HEK293 (cell line): ENCODE measurements at regions not wholly inside any gene's neighbourhood (a gene's known extent, or its start where the extent isn't known, plus 50 kb on each side); places are given as distances from the start of the nearest gene placed in this dataset.

Experiments used
- CTCF ChIA-PET: fragments of 350-600 bp; formaldehyde crosslinking; extraction: SDS; loops from one replicate; lab custom pipeline; 2021; ENCODE audit warnings: antibody characterized with exemption; lab: Yijun Ruan, JAX
- POLR2A ChIA-PET: fragments of 300-600 bp; formaldehyde crosslinking; extraction: SDS; loops from one replicate; lab custom pipeline; 2020; ENCODE audit warnings: antibody characterized with exemption, inconsistent platforms; lab: Yijun Ruan, JAX
- H3K27ac ChIP-seq: fragments of 200-500 bp; sonication (Bioruptor generic); 2 replicates; pipeline ENCODE4 v1.5.1; 2014; ENCODE audit warnings: low read depth, low read length, control low read depth, inconsistent platforms; ENCODE audit errors: extremely low read depth
- H3K36me3 ChIP-seq, 2 experiments: fragments of 200-500 bp in 1 of 2; sonication (Bioruptor generic) in 1 of 2; 1 replicate in 1 of 2; 2 replicates in 1 of 2; pipeline ENCODE4 v1.5.1; 2014 to 2017; ENCODE audit warnings: inconsistent platforms in 2 of 2, low read length in 2 of 2; ENCODE audit not compliant: control insufficient read depth in 2 of 2, insufficient read depth in 1 of 2
- H3K4me1 ChIP-seq: fragments of 200-500 bp; sonication (Bioruptor generic); 2 replicates; pipeline ENCODE4 v1.5.1; 2014; ENCODE audit warnings: mild to moderate bottlenecking, low read length, inconsistent platforms; ENCODE audit not compliant: control insufficient read depth, insufficient read depth
- H3K4me3 ChIP-seq: 2 replicates; pipeline ENCODE4 v1.5.1; 2011; ENCODE audit warnings: low read depth, mild to moderate bottlenecking, control low read depth, low read length, moderate library complexity
- H3K9me3 ChIP-seq: fragments of 200-500 bp; sonication (Bioruptor generic); 2 replicates; pipeline ENCODE4 v1.5.1; 2014; ENCODE audit warnings: low read depth, low read length, inconsistent platforms; ENCODE audit not compliant: control insufficient read depth, insufficient read depth
- BCL11B ChIP-seq: fragments of 450-650 bp; formaldehyde crosslinking; IDR thresholded peaks from 2 replicates; pipeline ENCODE4 v1.5.1; 2016; ENCODE audit warnings: low read depth, missing biosample characterization, missing genetic modification characterization
- GLI4 ChIP-seq: fragments of 450-650 bp; formaldehyde crosslinking; IDR thresholded peaks from 2 replicates; pipeline ENCODE4 v1.5.1; 2016; ENCODE audit warnings: missing biosample characterization, missing genetic modification characterization
- GLIS2 ChIP-seq: fragments of 450-650 bp; formaldehyde crosslinking; IDR thresholded peaks from 2 replicates; pipeline ENCODE4 v1.5.1; 2016; ENCODE audit warnings: missing biosample characterization, missing genetic modification characterization
- SP3 ChIP-seq: fragments of 450-650 bp; formaldehyde crosslinking; IDR thresholded peaks from 2 replicates; pipeline ENCODE4 v1.5.1; 2016; ENCODE audit warnings: missing biosample characterization, missing genetic modification characterization
- ZBTB21 ChIP-seq: fragments of 450-650 bp; formaldehyde crosslinking; IDR thresholded peaks from 2 replicates; pipeline ENCODE4 v1.5.1; 2017; ENCODE audit warnings: missing biosample characterization, missing genetic modification characterization
- ZFP3 ChIP-seq: fragments of 450-650 bp; formaldehyde crosslinking; IDR thresholded peaks from 2 replicates; pipeline ENCODE4 v1.5.1; 2016; ENCODE audit warnings: low read depth, missing biosample characterization, missing genetic modification characterization
- ZNF112 ChIP-seq: fragments of 450-650 bp; formaldehyde crosslinking; IDR thresholded peaks from 2 replicates; pipeline ENCODE4 v1.5.0; 2017; ENCODE audit warnings: missing biosample characterization, missing genetic modification characterization
- ZNF146 ChIP-seq: fragments of 450-650 bp; formaldehyde crosslinking; IDR thresholded peaks from 2 replicates; pipeline ENCODE4 v1.5.1; 2016; ENCODE audit warnings: missing biosample characterization, missing genetic modification characterization
- ZNF174 ChIP-seq: fragments of 450-650 bp; formaldehyde crosslinking; IDR thresholded peaks from 2 replicates; pipeline ENCODE4 v1.5.0; 2017; ENCODE audit warnings: missing biosample characterization, mild to moderate bottlenecking, missing genetic modification characterization
- ZNF335 ChIP-seq: fragments of 450-650 bp; formaldehyde crosslinking; conservative IDR thresholded peaks from 2 replicates; pipeline ENCODE4 v1.5.1; 2016; ENCODE audit warnings: missing biosample characterization, missing genetic modification characterization
- ZNF416 ChIP-seq: fragments of 450-650 bp; formaldehyde crosslinking; IDR thresholded peaks from 2 replicates; pipeline ENCODE4 v1.5.1; 2016; ENCODE audit warnings: missing biosample characterization, missing genetic modification characterization
- ZNF510 ChIP-seq: fragments of 450-650 bp; formaldehyde crosslinking; IDR thresholded peaks from 2 replicates; pipeline ENCODE4 v1.5.1; 2018; ENCODE audit warnings: mild to moderate bottlenecking, missing genetic modification characterization, missing biosample characterization; ENCODE audit not compliant: insufficient replicate concordance
- ZNF514 ChIP-seq: fragments of 450-650 bp; formaldehyde crosslinking; IDR thresholded peaks from 2 replicates; pipeline ENCODE4 v1.5.1; 2016; ENCODE audit warnings: missing biosample characterization, missing genetic modification characterization
- ZNF549 ChIP-seq: fragments of 450-650 bp; IDR thresholded peaks from 2 replicates; pipeline ENCODE4 v1.5.1; 2018; ENCODE audit warnings: missing biosample characterization, missing genetic modification characterization, mild to moderate bottlenecking, inconsistent platforms, moderate library complexity
- ZNF585B ChIP-seq: fragments of 450-650 bp; formaldehyde crosslinking; IDR thresholded peaks from 2 replicates; pipeline ENCODE4 v1.5.1; 2016; ENCODE audit warnings: missing biosample characterization, missing genetic modification characterization
- ZNF664 ChIP-seq: fragments of 450-650 bp; formaldehyde crosslinking; IDR thresholded peaks from 2 replicates; pipeline ENCODE4 v1.5.1; 2016; ENCODE audit warnings: missing biosample characterization, missing genetic modification characterization
- ZNF777 ChIP-seq: fragments of 450-650 bp; formaldehyde crosslinking; IDR thresholded peaks from 2 replicates; pipeline ENCODE4 v1.5.1; 2017; ENCODE audit warnings: missing biosample characterization, missing genetic modification characterization, borderline replicate concordance
- ZNF792 ChIP-seq: fragments of 450-650 bp; formaldehyde crosslinking; IDR thresholded peaks from 2 replicates; pipeline ENCODE4 v1.5.1; 2016; ENCODE audit warnings: missing biosample characterization, missing genetic modification characterization
- TF ChIP-seq, protein P1 (sequence below): fragments of 450-650 bp; formaldehyde crosslinking; IDR thresholded peaks from 2 replicates; pipeline ENCODE4 v1.5.1; 2016; ENCODE audit warnings: missing biosample characterization, missing genetic modification characterization, borderline replicate concordance
- TF ChIP-seq, protein P2 (sequence below): fragments of 450-650 bp; formaldehyde crosslinking; IDR thresholded peaks from 2 replicates; pipeline ENCODE4 v1.5.1; 2017; ENCODE audit warnings: missing biosample characterization, missing genetic modification characterization
- TF ChIP-seq, protein P3 (sequence below): fragments of 450-650 bp; formaldehyde crosslinking; IDR thresholded peaks from 2 replicates; pipeline ENCODE4 v1.5.1; 2017; ENCODE audit warnings: missing biosample characterization, missing genetic modification characterization
- TF ChIP-seq, protein P4 (sequence below): fragments of 450-650 bp; formaldehyde crosslinking; IDR thresholded peaks from 2 replicates; pipeline ENCODE4 v1.5.1; 2016; ENCODE audit warnings: missing biosample characterization, missing genetic modification characterization
- TF ChIP-seq, protein P5 (sequence below): fragments of 450-650 bp; IDR thresholded peaks from 2 replicates; pipeline ENCODE4 v1.5.1; 2018; ENCODE audit warnings: missing biosample characterization, missing genetic modification characterization

DNA sequence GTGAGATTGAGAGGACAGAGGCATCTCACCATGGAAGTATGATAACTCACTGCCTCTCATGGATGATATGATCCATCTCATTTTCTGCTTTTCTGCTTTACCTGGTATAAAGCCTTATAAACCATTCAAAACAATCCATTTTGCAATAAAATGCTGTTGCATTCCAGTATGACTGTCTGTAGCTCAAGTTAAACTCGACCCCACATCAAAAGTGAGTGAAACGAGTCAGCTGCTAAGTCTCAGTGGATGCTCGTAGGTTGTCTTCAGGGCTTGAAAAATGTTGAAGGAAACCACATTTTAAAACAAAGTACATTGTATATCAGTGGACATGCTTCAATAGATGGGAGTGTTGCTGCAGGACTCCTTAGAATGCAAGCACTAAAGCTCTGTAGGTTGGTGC, 839.0 kb downstream of the TUSC7 start (continued):
- TF ChIP-seq ZNF777 (tag by site-specific recombination): no peak
- no peak for TF ChIP-seq ZNF514 (tag by site-specific recombination)
- TF ChIP-seq, protein P1, sequence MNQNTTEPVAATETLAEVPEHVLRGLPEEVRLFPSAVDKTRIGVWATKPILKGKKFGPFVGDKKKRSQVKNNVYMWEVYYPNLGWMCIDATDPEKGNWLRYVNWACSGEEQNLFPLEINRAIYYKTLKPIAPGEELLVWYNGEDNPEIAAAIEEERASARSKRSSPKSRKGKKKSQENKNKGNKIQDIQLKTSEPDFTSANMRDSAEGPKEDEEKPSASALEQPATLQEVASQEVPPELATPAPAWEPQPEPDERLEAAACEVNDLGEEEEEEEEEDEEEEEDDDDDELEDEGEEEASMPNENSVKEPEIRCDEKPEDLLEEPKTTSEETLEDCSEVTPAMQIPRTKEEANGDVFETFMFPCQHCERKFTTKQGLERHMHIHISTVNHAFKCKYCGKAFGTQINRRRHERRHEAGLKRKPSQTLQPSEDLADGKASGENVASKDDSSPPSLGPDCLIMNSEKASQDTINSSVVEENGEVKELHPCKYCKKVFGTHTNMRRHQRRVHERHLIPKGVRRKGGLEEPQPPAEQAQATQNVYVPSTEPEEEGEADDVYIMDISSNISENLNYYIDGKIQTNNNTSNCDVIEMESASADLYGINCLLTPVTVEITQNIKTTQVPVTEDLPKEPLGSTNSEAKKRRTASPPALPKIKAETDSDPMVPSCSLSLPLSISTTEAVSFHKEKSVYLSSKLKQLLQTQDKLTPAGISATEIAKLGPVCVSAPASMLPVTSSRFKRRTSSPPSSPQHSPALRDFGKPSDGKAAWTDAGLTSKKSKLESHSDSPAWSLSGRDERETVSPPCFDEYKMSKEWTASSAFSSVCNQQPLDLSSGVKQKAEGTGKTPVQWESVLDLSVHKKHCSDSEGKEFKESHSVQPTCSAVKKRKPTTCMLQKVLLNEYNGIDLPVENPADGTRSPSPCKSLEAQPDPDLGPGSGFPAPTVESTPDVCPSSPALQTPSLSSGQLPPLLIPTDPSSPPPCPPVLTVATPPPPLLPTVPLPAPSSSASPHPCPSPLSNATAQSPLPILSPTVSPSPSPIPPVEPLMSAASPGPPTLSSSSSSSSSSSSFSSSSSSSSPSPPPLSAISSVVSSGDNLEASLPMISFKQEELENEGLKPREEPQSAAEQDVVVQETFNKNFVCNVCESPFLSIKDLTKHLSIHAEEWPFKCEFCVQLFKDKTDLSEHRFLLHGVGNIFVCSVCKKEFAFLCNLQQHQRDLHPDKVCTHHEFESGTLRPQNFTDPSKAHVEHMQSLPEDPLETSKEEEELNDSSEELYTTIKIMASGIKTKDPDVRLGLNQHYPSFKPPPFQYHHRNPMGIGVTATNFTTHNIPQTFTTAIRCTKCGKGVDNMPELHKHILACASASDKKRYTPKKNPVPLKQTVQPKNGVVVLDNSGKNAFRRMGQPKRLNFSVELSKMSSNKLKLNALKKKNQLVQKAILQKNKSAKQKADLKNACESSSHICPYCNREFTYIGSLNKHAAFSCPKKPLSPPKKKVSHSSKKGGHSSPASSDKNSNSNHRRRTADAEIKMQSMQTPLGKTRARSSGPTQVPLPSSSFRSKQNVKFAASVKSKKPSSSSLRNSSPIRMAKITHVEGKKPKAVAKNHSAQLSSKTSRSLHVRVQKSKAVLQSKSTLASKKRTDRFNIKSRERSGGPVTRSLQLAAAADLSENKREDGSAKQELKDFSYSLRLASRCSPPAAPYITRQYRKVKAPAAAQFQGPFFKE (tag by site-specific recombination): no peak
- no peak for TF ChIP-seq BCL11B

DNA sequence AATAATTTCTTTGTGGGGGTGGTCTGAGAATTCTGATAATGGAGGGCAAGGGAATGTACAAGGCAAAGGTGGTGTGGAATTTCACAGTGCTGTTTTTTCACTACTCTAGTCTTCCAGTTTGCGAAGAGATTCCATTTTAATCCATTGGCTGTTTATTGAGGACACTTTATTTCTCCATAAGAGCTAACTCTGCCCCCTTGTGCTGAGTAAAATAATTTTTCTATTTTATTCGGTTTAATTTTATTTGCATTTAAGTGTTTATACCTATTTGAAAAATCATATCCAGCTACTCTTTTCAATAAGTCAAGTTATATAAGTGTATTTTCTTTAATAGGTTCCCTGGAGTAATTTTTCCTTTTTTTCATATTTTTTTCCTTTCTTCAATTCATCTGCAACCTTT, 840.1 kb downstream of the TUSC7 start:
- Histone ChIP-seq H3K4me3 (no peak overlapping the region), H3K27ac (no peak overlapping the region), H3K36me3 (no peaks in the 10 kb centered on the region), H3K9me3 (no peaks in the 10 kb centered on the region), H3K4me1 (peaks cover 8% of the 10 kb centered on the region; the same call in 1 of the 2 replicates)
- ChIA-PET CTCF (interaction anchor here (1.0 to 1.1 kb wide), 2 partner anchors 113 to 779 kb away, joined by 3 read pairs; no protein-coding TSS in a partner anchor), POLR2A (no interaction called here)
- TF ChIP-seq ZNF112 (no peak), ZNF174 (tag by site-specific recombination) (no peak), GLIS2 (tag by site-specific recombination) (no peak), ZNF510 (tag by site-specific recombination) (no peak), ZNF335 (tag by site-specific recombination) (no peak), ZNF549 (tag by site-specific recombination) (no peak), ZNF664 (tag by site-specific recombination) (no peak), SP3 (tag by site-specific recombination) (no peak), ZNF416 (no peak), GLI4 (tag by site-specific recombination) (no peak), ZBTB21 (tag by site-specific recombination) (no peak), ZNF792 (tag by site-specific recombination) (no peak), ZNF585B (no peak), ZNF146 (tag by site-specific recombination) (no peak), ZFP3 (tag by site-specific recombination) (no peak)
- TF ChIP-seq, protein P2, sequence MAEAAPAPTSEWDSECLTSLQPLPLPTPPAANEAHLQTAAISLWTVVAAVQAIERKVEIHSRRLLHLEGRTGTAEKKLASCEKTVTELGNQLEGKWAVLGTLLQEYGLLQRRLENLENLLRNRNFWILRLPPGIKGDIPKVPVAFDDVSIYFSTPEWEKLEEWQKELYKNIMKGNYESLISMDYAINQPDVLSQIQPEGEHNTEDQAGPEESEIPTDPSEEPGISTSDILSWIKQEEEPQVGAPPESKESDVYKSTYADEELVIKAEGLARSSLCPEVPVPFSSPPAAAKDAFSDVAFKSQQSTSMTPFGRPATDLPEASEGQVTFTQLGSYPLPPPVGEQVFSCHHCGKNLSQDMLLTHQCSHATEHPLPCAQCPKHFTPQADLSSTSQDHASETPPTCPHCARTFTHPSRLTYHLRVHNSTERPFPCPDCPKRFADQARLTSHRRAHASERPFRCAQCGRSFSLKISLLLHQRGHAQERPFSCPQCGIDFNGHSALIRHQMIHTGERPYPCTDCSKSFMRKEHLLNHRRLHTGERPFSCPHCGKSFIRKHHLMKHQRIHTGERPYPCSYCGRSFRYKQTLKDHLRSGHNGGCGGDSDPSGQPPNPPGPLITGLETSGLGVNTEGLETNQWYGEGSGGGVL (tag by site-specific recombination): no peak
- TF ChIP-seq, protein P3, sequence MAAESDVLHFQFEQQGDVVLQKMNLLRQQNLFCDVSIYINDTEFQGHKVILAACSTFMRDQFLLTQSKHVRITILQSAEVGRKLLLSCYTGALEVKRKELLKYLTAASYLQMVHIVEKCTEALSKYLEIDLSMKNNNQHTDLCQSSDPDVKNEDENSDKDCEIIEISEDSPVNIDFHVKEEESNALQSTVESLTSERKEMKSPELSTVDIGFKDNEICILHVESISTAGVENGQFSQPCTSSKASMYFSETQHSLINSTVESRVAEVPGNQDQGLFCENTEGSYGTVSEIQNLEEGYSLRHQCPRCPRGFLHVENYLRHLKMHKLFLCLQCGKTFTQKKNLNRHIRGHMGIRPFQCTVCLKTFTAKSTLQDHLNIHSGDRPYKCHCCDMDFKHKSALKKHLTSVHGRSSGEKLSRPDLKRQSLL (tag by site-specific recombination): no peak
- TF ChIP-seq, protein P4, sequence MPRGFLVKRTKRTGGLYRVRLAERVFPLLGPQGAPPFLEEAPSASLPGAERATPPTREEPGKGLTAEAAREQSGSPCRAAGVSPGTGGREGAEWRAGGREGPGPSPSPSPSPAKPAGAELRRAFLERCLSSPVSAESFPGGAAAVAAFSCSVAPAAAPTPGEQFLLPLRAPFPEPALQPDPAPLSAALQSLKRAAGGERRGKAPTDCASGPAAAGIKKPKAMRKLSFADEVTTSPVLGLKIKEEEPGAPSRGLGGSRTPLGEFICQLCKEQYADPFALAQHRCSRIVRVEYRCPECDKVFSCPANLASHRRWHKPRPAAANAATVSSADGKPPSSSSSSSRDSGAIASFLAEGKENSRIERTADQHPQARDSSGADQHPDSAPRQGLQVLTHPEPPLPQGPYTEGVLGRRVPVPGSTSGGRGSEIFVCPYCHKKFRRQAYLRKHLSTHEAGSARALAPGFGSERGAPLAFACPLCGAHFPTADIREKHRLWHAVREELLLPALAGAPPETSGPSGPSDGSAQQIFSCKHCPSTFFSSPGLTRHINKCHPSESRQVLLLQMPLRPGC (tag by site-specific recombination): no peak
- TF ChIP-seq, protein P5, sequence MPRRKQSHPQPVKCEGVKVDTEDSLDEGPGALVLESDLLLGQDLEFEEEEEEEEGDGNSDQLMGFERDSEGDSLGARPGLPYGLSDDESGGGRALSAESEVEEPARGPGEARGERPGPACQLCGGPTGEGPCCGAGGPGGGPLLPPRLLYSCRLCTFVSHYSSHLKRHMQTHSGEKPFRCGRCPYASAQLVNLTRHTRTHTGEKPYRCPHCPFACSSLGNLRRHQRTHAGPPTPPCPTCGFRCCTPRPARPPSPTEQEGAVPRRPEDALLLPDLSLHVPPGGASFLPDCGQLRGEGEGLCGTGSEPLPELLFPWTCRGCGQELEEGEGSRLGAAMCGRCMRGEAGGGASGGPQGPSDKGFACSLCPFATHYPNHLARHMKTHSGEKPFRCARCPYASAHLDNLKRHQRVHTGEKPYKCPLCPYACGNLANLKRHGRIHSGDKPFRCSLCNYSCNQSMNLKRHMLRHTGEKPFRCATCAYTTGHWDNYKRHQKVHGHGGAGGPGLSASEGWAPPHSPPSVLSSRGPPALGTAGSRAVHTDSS (tag by site-specific recombination): no peak
